GM12872 (cell line): ENCODE measurements at regions not wholly inside any gene's neighbourhood (a gene's known extent, or its start where the extent isn't known, plus 50 kb on each side); places are given as distances from the start of the nearest gene placed in this dataset.

Experiments used
- TF ChIP-seq, protein P1 (sequence below): IDR thresholded peaks from 3 replicates; pipeline ENCODE4 v1.5.1; 2011; ENCODE audit warnings: low read depth, mild to moderate bottlenecking, low read length, moderate library complexity; ENCODE audit not compliant: insufficient read depth

DNA sequence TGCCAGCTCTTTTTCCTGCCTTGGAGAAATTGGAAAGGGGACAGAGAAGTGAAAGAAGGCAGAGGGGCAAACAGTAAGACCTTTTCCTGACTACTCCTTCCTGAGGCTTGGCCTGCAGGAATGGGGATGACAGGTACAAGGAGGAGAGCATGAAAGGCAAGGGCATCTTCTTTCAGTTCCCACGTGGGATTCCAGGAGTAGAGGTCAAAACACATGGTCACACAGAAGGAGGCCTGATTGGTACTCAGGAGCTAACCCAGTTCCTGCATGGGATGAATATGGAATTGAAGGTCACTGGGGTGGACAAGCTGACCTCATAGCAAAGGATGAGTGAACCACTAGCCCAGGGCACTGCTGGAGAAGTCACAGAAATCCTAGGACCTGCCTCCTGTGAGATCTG, 112.5 kb upstream of the ZNF366 start:
- TF ChIP-seq, protein P1, sequence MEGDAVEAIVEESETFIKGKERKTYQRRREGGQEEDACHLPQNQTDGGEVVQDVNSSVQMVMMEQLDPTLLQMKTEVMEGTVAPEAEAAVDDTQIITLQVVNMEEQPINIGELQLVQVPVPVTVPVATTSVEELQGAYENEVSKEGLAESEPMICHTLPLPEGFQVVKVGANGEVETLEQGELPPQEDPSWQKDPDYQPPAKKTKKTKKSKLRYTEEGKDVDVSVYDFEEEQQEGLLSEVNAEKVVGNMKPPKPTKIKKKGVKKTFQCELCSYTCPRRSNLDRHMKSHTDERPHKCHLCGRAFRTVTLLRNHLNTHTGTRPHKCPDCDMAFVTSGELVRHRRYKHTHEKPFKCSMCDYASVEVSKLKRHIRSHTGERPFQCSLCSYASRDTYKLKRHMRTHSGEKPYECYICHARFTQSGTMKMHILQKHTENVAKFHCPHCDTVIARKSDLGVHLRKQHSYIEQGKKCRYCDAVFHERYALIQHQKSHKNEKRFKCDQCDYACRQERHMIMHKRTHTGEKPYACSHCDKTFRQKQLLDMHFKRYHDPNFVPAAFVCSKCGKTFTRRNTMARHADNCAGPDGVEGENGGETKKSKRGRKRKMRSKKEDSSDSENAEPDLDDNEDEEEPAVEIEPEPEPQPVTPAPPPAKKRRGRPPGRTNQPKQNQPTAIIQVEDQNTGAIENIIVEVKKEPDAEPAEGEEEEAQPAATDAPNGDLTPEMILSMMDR, result no peak

DNA sequence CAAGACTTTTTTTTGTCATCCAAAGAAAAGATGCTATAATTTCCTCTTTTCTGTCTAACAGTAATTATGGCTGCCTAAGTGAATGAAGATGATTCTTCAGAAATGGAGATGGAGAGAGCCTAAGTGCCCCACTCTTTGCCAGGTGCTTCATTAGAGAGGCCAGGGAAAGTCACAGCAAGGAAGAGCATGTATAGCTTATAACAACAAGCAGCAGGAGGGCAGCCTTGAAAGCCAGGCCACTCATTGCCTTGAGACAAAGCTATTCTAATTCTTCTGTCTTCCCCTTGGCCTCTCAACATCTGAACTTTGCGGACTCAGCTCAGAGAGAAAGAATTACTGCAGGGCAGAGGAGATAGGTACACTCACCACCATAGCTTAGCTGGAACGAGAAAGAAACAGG, 112.0 kb upstream of the ZNF366 start:
- TF ChIP-seq, protein P1, result no peak

DNA sequence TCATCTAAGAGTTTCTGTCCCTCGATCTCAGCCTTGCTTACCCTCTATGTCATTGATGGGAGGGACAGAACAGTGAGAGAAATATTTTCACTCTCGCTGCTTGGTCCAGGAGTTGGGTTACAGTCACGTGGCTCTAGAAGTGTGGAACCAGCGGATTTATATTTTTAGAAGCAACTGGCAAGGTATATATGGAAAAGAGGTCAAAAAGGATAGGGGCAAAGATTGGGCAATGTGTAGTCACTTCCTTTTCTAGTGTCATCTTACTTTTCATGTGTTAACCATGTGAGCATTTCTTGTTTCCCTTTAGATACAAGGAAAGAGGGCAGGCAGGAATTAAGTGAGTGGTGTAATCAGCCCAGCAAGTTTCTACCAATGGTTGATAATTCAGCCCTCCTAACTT, 111.5 kb upstream of the ZNF366 start:
- TF ChIP-seq, protein P1, result no peak

DNA sequence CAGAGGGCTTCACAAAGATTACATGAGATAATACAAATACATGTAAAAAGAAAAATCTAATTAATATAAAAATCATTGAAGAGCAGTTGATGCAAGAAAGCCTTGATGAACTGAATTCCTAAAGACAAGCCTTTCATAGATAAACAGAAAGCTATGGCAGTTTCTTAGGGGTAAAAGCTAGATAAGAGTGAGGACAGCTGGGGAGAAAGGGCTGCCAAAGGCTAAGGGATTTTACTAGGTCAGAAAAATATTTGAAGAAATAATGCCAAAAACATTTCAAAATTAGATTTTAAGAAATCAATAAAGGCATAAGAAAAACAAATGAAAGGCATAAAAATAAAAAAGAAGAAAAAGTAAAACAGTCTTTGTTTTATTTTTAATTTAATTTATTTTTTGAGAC, 107.9 kb upstream of the ZNF366 start:
- TF ChIP-seq, protein P1, result no peak

DNA sequence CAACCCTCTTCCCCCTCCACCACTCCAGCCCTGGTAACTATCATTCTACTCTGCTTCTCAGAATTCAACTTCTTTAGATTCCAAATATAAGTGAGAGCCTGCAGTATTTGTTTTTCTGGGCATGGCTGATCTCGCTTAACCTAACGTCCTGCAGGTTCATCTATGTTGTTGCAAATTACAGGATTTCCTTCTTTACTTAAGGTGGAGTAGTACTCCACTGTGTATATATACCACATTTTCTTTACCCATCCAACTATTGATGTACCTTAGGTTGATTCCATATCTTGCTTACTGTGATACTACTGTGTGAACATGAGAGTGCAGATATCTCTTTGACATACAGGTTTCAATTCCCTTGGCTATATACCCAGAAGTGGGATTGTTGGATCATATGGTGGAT, 106.3 kb upstream of the ZNF366 start:
- TF ChIP-seq, protein P1, result no peak

DNA sequence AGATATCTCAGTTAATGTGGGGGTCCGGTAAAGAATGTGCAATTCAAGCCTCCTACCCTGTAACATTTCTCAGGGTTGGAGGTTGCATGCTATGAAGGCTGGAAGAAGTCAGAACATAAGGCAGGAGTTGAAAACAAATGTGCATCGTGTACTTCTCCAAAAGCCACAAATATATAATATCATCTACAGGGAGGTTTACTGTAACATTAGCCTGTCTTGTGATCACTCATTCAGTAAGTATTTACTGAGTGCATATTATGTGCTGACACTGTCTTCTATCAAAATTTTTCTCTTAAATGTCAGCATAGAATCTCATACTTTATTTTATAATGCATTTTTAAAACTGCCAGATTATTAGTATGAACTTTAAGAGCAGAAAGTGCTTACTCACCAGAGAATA, 105.6 kb upstream of the ZNF366 start:
- TF ChIP-seq, protein P1, result no peak

DNA sequence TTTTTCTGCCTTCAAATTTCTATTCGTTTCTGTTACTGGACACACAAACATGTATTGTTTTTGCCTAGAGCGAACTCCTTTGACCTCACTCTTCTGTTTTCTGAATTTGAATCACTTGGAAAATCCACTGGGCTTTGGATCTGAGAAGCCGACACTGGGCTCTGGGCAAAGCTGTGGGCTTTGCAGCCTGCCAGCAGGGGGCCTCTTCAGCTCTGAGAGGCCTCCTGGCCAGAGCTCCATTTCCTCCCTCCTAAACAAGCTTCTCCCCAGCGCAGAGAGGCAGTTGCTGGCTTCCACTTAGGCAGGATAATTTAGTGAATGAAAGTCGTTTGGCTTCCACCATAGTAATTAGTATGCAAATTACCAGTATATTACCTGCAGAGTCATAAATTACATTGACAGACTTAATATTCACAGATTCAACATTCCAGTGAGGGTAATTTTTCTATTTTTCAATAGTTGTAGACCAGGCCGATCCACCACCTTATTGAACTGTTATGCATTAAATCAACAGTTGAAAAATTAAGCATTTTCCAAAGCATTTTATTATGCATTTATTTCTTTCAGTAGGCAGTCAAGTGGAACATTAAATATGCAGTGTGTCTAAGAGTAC, 104.0 kb upstream of the ZNF366 start:
- TF ChIP-seq, protein P1, result peak; percentile 95
